GM21737 (cell line): ENCODE measurements at regions not wholly inside any gene's neighbourhood (a gene's known extent, or its start where the extent isn't known, plus 50 kb on each side); places are given as distances from the start of the nearest gene placed in this dataset.
A peak's percentile ranks its signal among the peaks of the same experiment; 100 is the strongest.

Experiments used
- ATAC-seq: cut with Tn5 transposase; IDR thresholded peaks from one replicate; pipeline ENCODE4 v1.9.1; 2021; ENCODE audit warnings: mild to moderate bottlenecking, moderate library complexity; ENCODE audit not compliant: unreplicated experiment

DNA sequence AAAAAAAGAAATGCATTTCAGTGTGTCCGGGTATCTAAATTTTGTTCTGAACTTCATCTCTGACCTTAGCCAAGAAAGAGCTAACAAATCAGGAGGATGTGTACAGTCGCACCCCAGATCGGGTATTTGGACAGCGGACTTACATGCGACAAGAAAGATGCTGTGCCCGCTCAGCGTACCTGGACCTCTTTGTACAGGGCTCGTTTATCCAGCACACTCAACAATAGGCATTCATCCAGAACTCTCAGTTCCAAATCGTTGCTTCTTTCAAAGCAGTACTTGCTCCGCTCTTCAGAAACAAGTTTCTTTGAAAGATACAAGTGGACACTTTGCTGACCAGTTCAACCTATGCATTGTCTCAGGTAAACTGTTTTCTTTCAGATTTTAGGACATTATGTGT lies 191.7 kb downstream of the LY86 start:
- ATAC-seq: no peak

DNA sequence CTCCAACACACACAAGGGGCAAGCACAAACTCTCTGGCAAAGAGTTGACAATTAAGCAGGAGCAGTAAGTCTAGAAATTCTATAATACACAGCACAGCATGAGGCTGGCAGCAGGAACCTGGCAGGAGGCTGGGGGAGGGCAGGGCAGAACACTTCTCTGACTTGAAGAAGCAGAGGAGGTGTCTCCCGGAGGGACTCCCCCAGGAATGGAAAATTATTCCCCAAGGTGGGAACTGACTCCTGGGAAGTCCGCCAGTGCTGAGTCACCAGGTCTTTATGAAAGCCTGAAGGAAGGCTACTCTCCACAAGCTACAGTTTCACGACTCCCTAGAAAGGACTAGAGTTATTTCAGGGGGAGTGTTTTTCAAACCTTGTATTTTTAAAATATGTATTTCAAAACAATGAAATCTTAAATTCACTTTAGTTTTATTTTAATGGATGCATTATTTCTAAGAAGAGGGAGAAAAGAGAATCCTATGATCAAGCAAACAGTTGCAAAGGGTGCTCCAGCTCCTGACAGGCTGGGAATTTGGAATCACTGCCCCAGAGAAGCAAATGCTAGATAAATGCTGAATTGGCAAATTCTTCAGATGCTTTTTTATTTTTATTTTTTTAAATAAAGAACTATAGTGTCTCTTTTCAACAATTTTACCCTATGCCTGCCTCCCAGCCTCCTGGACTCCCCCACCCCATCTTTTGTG lies 192.8 kb downstream of the LY86 start:
- no peak for ATAC-seq

DNA sequence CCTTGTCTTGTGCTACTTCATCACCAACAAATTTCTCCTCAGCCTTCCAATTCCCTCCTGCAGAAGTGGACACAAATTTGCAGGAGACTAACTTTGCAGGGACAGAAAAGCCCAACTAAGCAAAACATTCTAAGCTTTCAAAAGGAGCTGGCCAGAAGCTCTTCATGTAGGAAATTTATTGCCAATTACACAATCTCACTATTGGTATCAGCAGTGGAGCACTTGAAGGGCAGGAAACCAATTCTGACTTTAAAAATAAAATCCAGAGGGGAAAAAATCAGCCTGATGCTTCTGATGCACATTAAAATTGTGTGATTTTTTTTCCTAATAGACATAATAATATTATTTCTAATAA lies 193.3 kb downstream of the LY86 start:
- no peak for ATAC-seq

DNA sequence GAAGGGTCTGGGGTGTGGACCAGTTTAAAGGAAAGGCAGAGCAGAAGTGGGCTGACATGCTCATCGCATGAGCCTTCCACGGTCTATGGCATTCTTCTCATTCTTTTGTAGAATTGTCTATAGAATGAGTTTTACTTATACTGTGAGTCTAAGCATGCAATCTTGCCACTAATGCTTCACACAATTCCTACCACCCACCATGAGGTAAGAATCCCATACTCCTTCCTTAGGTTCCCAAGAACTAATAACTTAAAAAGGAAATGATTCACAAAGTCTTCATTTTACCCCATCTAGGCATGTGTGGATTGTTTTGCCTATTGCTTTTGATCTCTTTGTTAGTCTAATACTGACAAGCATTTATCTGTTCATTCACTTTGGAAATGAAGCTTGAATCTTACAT lies 195.2 kb downstream of the LY86 start:
- no peak for ATAC-seq

DNA sequence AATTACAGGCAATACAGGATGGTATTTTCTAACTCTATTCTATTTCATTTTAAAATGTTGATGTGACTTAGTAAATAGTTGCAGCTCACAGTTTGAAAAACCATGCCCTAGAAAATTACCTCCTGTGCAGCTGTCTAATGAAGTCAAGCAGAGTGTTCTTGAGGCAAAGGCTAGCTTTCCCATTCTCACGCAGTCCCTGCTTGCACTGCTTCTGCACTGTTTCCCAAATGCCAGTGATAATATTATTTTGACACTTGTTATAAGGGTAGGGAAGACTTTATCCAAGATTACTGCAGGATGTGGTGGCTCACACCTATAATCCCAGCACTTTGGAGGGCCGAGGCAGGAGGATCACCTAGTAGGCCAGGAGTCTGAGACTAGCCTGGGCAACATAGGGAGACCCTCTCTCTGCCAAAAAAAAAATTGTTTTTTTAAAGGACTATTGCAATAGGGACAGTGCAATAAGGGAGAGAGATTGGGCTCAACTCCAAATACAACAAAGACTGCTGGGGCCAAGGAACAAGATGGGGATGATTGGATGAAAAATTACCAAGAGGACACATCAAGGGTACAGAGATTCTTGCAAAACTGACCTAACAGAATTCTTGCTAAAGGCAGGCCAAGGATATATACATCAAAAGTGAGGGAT lies 196.1 kb downstream of the LY86 start:
- no peak for ATAC-seq

DNA sequence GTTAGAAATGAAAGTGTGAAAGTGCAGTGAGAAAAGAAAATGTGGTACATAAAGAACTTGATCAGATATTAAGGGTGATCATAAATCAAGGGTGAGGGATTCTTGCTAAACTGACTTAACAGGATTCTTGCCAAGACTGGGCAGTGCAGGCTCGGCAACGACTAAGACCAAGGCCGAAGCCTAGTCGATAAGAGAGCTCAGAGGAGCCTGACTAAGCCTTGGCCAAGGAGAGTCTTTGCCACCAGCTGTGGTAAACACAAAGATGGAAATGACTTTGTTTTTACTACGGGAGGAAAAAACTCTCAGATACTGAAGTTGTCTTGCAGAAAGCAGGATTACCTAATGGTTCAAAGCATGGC lies 196.6 kb downstream of the LY86 start:
- ATAC-seq: no peak

DNA sequence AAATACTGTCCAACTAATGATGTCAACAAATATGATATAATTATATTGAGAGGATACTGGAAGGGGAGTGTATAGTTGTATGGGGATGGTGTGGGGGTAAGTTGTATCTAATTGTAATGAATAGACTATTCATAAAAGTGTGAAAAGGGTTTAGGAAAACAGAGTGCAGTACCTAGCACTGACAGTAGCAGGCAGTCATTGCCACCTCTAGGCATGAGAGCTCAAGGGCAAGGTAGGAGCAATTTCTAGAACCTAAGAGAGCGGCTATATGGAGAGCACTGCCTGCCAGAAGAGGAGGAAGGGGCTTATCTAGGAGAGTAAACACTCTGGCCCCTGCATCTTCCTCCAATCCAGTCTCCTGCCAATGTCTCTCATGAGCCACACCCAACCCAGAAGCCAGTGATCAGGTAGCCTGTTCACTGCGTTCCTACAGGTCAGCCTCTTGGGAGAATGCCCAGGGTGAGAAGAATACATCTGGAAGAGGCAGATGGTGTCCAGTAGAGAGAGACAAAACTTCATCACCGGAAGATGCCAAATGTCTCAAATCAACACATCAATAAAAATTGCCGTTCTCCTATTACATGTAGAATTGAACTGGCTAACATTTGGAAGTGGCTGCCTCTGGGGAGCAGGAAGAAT lies 200.0 kb downstream of the LY86 start:
- no peak for ATAC-seq

DNA sequence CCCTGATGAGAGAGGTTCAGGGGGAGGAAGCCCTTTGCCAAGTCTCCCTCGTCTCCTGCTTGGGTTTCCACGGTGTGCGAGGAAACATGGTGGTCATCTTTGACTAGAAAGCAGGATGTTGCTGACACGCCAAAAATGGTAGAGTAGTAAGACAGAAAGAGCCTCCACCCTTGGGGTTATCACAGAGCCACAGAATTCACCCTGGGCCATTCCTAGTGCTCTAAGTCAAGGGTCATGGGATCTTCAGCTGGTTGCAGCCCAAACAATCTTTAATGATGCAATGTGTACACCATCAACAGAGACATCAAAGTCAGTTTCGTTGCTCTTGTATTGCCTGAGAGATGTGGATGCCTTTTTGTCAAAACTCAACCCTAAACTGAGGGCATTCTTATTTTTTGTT lies 201.9 kb downstream of the LY86 start:
- no peak for ATAC-seq

DNA sequence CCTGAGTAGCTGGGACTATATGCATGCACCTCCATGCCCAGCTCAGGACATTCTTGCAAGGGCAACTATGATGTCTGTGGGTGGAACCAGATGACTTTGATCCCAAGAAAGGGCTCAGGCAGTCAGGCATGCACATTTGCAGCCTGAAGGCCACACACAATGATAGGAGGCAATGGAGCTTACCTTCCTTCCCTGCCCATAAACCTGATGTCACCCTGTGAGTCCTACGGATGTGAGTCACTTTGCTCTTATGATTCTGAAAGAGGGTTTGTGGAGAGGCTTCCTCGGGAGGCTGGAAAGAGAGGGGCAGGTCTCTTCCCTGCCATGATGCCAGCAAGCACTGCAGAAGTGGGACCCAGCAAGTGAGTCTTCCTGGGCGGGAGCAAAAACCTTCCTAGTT lies 202.4 kb downstream of the LY86 start:
- ATAC-seq: no peak

DNA sequence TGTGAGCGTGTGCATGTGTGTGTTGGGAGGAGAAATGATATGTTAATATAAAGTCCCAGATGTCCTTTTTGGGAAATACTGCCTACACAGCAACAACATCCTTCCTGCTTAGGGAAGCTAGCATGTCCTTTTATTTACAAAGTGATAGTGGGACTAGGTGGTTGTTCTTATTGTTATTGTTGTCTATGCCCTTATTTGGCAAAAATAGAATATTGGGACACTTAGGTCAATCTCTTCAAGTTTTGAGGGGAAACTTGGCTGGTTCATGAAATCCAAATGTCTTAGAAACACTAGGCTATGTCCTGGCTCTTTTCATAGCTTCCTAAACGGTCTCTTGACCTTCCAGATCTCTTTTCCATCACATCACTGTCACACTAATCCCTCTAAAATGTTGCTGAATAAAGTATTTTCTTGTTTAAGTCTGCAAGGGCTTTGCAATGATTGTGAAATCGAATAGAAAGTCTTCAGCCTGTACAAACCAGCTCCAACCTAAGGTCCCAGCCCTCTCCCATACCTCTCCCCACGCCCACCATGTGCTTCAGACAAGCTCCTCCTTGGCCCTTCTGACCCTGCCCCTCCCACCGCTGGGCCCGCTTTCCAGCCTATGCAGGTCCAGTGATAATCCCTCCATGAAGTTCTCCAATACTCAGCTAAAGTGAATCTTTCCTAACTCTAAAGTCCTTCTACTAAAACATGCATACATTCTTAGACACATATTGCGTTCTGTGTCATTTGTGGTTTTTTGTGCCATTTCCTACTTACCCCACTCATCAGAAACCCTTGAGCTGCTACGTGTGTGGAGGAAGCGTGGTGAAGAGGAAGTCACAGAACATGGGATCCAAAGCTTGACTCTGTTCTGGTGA lies 205.1 kb downstream of the LY86 start:
- no peak for ATAC-seq

DNA sequence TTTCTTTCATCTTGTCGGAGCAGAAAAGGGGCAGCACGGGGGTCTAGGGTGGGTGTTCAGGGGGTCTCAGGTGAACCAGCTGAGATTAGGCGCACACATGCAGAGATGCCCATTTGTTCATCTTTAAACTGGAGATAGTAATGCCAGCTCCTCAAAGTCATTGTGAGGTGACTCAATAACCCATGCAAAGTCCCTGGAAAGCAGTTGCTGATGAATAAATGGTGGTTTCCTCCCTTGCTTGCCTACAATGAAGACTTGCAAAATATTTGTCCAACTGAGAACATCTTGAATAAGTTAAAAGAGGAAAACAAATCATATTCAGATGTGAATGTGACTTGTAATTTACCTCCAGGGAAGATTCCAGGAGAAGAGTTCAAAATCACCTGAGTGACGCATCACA lies 206.9 kb downstream of the LY86 start:
- no peak for ATAC-seq

DNA sequence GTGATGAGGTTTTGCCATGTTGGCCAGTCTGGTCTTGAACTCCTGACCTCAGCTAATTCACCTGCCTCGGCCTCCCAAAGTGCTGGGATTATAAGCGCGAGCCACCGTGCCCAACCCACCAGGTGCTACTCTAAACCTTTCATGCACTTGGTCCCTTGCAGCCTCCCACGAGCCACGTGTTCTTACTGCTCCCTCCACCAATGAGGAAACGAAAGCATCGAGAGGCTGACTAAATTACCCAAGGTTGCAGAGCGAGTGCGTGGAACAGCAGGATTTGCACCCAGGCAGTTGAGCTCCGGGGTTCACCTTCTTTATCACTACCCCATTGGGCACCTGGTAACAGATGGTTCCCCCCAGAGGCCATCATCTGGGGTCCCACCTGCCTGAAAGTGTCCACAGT lies 208.3 kb downstream of the LY86 start:
- ATAC-seq: no peak

DNA sequence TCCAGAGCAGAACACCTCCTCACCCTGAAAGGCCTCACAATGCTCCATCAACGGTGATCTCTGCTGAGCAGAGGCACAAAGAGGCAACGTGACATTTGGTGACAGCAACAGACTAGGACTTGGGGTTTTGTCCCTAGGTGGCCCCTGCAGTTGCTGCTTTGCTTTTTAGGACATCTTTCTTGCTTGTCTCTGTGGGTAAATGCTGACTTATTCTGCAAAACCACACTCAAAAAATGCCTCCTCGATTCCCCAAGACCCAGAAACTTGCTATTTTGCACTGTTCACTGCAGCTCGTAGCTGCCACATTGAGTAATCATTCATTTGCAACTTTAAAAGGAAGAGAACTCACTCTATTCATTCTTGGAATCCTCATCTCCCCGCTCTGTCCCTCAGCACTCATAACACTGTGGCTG lies 209.9 kb downstream of the LY86 start:
- no peak for ATAC-seq

DNA sequence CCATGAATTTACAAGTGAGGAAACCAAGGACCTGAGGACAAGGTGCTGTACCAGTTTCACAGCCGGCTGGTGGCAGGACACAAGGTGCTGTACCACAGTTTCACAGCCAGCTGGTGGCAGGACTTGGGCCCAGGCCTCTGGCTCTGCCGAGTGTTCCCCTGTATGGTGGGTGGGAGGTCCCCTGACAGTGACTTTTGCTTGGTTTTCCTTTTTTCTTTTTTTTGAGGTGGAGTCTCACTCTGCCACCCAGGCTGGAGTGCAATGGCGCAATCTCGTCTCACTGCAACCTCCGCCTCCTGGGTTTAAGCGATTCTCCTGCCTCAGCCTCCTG lies 212.4 kb downstream of the LY86 start:
- ATAC-seq: no peak

DNA sequence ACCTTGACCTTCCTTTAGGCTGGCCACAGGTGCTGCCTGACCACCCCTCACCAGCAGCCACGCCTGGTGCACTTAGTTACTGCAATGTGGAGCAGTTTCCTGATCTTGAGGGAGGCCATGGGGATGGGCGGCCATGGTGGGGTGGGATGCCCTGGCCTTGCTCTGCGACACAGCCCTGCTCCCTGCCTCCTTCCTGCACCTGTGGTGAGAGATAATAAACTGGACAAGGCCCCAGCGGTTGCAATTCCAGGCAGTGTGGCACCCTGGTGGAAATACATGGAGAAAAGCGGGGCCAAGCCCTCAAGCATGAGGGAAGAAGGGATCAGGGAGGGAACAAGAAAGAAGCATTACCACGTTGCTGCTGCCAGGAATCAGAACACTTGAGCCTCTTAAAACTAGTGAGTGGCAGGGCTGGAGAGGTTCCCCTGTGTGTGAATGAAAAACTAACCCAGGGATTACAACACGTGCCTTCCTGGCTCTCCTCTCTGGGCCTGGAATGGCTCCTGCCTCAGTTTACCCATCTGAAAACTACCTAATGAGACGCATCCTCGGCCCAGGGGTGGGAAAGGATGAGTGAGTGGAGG lies 213.2 kb downstream of the LY86 start:
- no peak for ATAC-seq

DNA sequence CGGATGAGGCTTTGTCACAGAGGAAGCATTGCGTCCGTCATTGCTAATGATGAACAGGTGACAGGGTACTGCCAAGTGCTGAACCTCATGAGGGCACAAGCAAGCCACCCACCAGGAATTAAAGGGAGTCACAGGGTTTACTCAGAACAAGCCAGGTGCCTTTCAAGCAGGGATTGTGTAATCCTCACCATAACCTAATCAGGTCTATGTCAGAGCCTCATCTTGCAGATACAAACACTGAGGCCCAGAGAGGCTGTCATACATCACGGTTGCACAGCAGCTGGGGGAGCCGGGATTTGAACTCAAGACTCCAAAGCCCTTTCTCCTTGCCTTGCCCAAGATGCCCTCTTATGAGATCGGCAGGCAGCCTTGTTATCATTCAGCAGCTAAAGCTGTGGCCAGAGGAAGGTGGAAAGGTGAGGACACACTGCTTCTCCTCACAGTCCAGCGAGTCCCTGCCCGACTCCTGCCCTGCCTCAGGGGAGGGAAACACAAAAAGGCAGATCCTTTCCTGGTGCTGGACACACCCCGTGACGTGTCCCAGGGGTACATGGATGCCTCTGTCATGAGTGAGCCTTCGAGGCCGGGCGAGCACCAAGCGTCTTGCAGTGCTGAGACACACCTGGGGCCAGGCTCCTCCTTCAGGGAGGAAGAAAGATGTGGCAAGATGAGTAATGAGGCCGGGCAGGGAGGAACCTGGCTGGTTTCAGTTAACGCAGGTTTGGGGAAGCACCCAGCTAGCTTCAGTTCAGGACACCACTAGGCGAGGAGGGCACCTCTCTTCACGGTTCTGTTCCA lies 214.9 kb downstream of the LY86 start:
- peak; percentile 63 for ATAC-seq

DNA sequence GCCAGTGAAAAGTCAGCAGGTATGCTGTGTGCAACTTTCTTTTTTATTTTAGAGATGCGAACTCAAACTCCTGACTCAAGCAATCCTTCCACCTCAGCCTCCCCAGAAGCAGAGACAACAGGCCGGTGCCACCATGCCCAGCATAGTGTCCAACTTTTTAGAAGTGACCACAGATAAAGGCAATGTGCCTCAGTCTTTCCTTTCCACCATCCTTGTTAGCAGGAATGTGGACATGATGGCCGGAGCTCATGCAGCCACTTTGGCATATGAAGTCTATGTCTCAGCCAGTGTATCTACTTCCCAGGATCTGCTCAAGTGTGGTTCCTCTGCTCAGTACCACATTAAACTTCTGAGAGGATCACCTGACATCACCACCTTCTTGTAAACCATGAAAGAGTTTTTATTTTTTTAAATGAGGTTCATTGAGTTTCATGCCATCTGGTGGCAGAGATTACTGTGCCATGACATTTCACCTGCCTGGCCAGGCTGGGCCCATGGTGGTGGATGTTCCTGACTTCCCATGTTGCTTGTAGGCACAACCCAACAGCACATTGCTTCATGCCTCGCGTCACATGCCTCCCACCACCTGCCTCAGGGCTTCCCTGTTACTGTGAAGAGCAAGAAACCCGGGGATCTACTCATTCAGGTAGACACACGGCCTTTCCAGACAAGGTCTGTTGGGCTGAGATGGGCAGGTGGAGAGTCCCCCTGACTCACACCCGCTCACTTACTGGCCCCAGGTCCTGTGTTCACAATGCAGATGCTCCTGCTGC lies 216.5 kb downstream of the LY86 start:
- ATAC-seq: no peak

DNA sequence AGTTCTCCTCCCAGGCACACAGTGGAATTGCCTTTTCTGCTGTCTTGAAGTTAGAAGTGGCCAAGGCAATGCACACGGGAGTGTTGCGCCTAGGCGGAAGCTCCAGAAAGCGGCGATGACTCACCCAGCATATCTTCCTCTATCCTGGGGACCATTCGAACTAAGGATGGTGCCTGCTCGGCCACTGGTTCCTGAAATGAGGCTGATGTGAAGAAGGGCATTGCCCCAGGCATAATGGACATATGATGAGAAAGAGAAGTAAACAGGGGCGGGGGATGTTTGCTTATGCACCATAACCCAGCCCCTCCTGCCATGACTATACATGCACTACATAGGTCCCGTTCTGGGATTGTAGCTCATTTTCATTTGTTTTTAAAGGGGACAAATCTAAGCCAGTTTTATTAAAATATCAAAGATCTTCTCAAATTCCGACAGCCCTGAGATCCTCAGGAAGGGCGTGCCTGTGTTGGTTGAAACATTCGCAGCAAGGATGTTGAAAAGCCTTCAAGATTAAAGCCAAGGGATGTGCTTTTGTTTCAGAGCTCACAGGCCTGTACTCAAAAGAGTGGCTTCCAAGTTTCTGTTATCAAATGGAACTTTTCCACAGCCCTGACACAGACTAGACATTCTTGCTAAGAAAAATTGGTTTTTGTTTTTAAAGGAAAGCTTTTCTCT lies 218.5 kb downstream of the LY86 start:
- no peak for ATAC-seq

DNA sequence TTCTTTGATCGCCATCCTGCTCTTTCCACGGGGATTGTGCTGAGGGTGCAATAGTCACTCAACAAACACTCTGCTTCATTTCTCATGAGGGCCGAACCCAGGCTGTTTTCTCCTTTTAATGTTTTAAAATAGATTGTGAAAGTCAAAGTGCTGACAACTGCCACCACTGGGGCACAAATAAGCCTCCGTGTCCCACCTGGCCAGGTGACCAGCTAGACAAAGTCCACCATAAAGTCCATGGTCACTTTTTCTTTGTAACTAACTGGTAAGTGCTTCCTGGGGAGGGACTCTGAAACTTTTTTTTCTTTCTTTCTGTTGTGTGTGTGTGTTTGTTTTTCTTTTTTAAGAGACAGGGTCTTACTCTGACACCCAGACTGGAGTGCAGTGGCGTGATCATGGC lies 219.8 kb downstream of the LY86 start:
- ATAC-seq: no peak
